ENCODE measurements at regions not wholly inside any gene's neighbourhood (a gene's known extent, or its start where the extent isn't known, plus 50 kb on each side); places are given as distances from the start of the nearest gene placed in this dataset.

GRCh38 chr2:62300925-62301324 is 105.0 kb downstream of the B3GNT2 start (continued):
- TF ChIP-seq SRF (CRISPR knock-in tag; IDR thresholded peaks at IDR 0.05) = no peak
- TF ChIP-seq ARID3B (CRISPR knock-in tag; IDR thresholded peaks at IDR 0.05; ENCODE audit: borderline replicate concordance) = 0 out of 2 replicates have a peak, but pooled peaks have one; percentile 28
- no peak for TF ChIP-seq FOXA3 (CRISPR knock-in tag; conservative IDR thresholded peaks at IDR 0.05 in 1 of 2, IDR thresholded peaks at IDR 0.05 in 1 of 2)
- no peak for TF ChIP-seq TBL1XR1 (IDR thresholded peaks at IDR 0.05; ENCODE audit: low read length in 2 of 2)
- no peak for TF ChIP-seq ZMIZ1 (IDR thresholded peaks at IDR 0.05; ENCODE audit: low read depth in 2 of 2, low read length in 2 of 2)
- TF ChIP-seq SETDB1 (IDR thresholded peaks at IDR 0.05; ENCODE audit: low read length) = no peak
- TF ChIP-seq ZZZ3 (IDR thresholded peaks at IDR 0.05) = no peak
- no peak for TF ChIP-seq FOS (IDR thresholded peaks at IDR 0.05; ENCODE audit: extremely low read depth, insufficient read length)
- no peak for TF ChIP-seq STAG1 (CRISPR knock-in tag; IDR thresholded peaks at IDR 0.05; ENCODE audit: borderline replicate concordance)
- no peak for TF ChIP-seq CEBPG (CRISPR knock-in tag; IDR thresholded peaks at IDR 0.05)
- TF ChIP-seq CEBPG (tag; conservative IDR thresholded peaks at IDR 0.05 in 1 of 2, IDR thresholded peaks at IDR 0.05 in 1 of 2) = no peak
- no peak for TF ChIP-seq TBP (optimal IDR thresholded peaks at IDR 0.05; ENCODE audit: low read depth, low read length)
- TF ChIP-seq ERF (CRISPR knock-in tag; IDR thresholded peaks at IDR 0.05) = peak; percentile 40; the same call in 1 of the 2 replicates
- TF ChIP-seq PRDM10 (IDR thresholded peaks at IDR 0.05; ENCODE audit: partially characterized antibody) = peak; percentile 37
- TF ChIP-seq E2F6 (IDR thresholded peaks at IDR 0.05; ENCODE audit: borderline replicate concordance in 1 of 2, extremely low read depth in 1 of 2, insufficient read depth in 1 of 2, insufficient read length in 1 of 2, low read depth in 1 of 2, low read length in 1 of 2, poor library complexity in 1 of 2, severe bottlenecking in 1 of 2) = peak in 1 of 2 experiments; percentile 13
- peak; percentile 66; the same call in 1 of the 2 replicates for TF ChIP-seq DMBX1 (CRISPR knock-in tag; IDR thresholded peaks at IDR 0.05; ENCODE audit: borderline replicate concordance)
- TF ChIP-seq ZNF584 (CRISPR knock-in tag; IDR thresholded peaks at IDR 0.05; ENCODE audit: low read depth) = 0 out of 2 replicates have a peak, but pooled peaks have one; percentile 38
- TF ChIP-seq FOXJ2 (tag; IDR thresholded peaks at IDR 0.05) = no peak
